ENCODE measurements at regions not wholly inside any gene's neighbourhood (a gene's known extent, or its start where the extent isn't known, plus 50 kb on each side); places are given as distances from the start of the nearest gene placed in this dataset.
"Not testable (repeated sequence)": the region's sequence is repeated elsewhere in the genome, so short reads cannot be mapped to it uniquely, and the experiment has no call there.

GRCh38 chr1:199951005-199951404 is 76.5 kb upstream of the NR5A2 start:
- ATAC-seq; H3K9me3 ChIP-seq (ENCODE audit: control insufficient read depth, low read length); H3K4me1 ChIP-seq (ENCODE audit: control insufficient read depth, insufficient read depth, low read length); intact Hi-C loops (cut with DNase I); H3K27ac ChIP-seq (ENCODE audit: low read length); H3K27me3 ChIP-seq (ENCODE audit: control insufficient read depth, insufficient read depth); DNase-seq; H3K4me3 ChIP-seq (ENCODE audit: low read length): not testable (repeated sequence)
- WGBS = 83% methylated on average over 6 of the region's 6 CpGs

GRCh38 chr1:199953651-199954050 is 73.9 kb upstream of the NR5A2 start:
- Histone ChIP-seq H3K27me3 (ENCODE audit: control insufficient read depth, insufficient read depth) (no peaks in the 10 kb centered on the region), H3K9me3 (ENCODE audit: control insufficient read depth, low read length) (no peaks in the 10 kb centered on the region), H3K4me3 (ENCODE audit: low read length) (no peak overlapping the region), H3K4me1 (ENCODE audit: control insufficient read depth, insufficient read depth, low read length) (no peaks in the 10 kb centered on the region), H3K27ac (ENCODE audit: low read length) (no peak overlapping the region)
- ATAC-seq (no peak), DNase-seq (no peak)
- intact Hi-C loops (cut with DNase I) = no loop called here
- 55% methylated on average over 4 of the region's 4 CpGs for WGBS

DNA sequence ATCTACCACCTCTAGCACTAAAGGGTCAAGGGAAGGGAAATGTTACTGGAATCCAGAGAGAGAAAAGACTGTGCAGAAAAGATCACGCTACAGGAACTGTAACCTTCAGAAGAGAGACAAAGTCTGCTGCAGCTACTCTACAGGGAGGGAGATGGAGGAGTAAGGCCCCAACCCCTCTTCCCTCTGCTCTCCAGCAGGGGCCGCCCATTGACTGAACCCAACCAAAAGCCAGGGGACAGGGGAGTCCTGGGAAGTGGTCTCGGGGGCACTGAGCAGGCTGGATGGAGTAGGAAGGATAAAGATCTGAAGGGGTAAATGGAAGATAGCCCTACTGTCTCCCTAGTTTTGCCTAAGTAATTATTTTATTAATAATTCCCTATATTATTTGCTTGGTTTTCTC is 72.8 kb upstream of the NR5A2 start:
- no peaks in the 10 kb centered on the region for H3K9me3 ChIP-seq (ENCODE audit: control insufficient read depth, low read length)
- intact Hi-C loops (cut with DNase I) = no loop called here
- no peaks in the 10 kb centered on the region for H3K27me3 ChIP-seq (ENCODE audit: control insufficient read depth, insufficient read depth)
- ATAC-seq (no peak), DNase-seq (no peak)
- H3K4me1 ChIP-seq (ENCODE audit: control insufficient read depth, insufficient read depth, low read length) = no peaks in the 10 kb centered on the region
- H3K4me3 ChIP-seq (ENCODE audit: low read length) = no peak overlapping the region
- no peak overlapping the region for H3K27ac ChIP-seq (ENCODE audit: low read length)
- 52% methylated on average over 3 of the region's 3 CpGs for WGBS

DNA sequence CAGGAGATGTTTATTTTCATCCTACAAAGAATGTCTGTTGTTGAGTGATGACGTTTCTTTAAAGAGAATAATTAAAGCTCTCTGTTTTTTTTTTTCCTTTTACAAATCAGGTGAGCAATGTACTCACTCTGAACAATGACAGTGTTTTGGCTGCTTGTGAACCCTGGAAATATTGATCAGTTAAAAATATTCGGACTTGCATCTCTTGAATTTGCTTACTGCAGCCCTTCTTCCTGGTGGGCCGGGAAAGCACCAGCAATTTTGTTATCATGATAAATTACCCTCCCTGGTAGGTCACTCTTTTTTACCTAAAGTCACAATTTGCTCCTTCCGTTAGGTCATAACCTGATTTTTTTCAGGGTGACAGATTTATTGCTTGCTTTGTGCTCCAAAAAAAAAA is 72.3 kb upstream of the NR5A2 start:
- no peak for ATAC-seq
- Histone ChIP-seq H3K27me3 (ENCODE audit: control insufficient read depth, insufficient read depth) (no peaks in the 10 kb centered on the region), H3K9me3 (ENCODE audit: control insufficient read depth, low read length) (no peaks in the 10 kb centered on the region), H3K27ac (ENCODE audit: low read length) (no peak overlapping the region), H3K4me3 (ENCODE audit: low read length) (no peak overlapping the region), H3K4me1 (ENCODE audit: control insufficient read depth, insufficient read depth, low read length) (no peaks in the 10 kb centered on the region)
- WGBS = 65% methylated on average over 4 of the region's 4 CpGs
- intact Hi-C loops (cut with DNase I) = no loop called here
- DNase-seq = no peak

- intact Hi-C loops (cut with DNase I) = no loop called here
- DNase-seq (no peak), ATAC-seq (no peak)
- H3K9me3 ChIP-seq (ENCODE audit: control insufficient read depth, low read length) = no peaks in the 10 kb centered on the region
- no peak overlapping the region for H3K4me3 ChIP-seq (ENCODE audit: low read length)
- 72% methylated on average over 4 of the region's 4 CpGs for WGBS
- no peaks in the 10 kb centered on the region for H3K4me1 ChIP-seq (ENCODE audit: control insufficient read depth, insufficient read depth, low read length)
- H3K27me3 ChIP-seq (ENCODE audit: control insufficient read depth, insufficient read depth) = no peaks in the 10 kb centered on the region
- H3K27ac ChIP-seq (ENCODE audit: low read length) = no peak overlapping the region
Observed at GRCh38 chr1:199956005-199956404, 71.5 kb upstream of the NR5A2 start.

GRCh38 chr1:199959033-199959774 is 68.3 kb upstream of the NR5A2 start:
- H3K4me1 ChIP-seq (ENCODE audit: control insufficient read depth, insufficient read depth, low read length) = no peaks in the 10 kb centered on the region
- whole genome bisulfite sequencing = 97% methylated on average over 29 of the region's 29 CpGs
- DNase-seq (no peak), ATAC-seq (no peak)
- H3K4me3 ChIP-seq (ENCODE audit: low read length) = no peak overlapping the region
- H3K27ac ChIP-seq (ENCODE audit: low read length) = no peak overlapping the region
- H3K27me3 ChIP-seq (ENCODE audit: control insufficient read depth, insufficient read depth) = no peaks in the 10 kb centered on the region
- no peaks in the 10 kb centered on the region for H3K9me3 ChIP-seq (ENCODE audit: control insufficient read depth, low read length)
- intact Hi-C loops (cut with DNase I) = no loop called here

DNA sequence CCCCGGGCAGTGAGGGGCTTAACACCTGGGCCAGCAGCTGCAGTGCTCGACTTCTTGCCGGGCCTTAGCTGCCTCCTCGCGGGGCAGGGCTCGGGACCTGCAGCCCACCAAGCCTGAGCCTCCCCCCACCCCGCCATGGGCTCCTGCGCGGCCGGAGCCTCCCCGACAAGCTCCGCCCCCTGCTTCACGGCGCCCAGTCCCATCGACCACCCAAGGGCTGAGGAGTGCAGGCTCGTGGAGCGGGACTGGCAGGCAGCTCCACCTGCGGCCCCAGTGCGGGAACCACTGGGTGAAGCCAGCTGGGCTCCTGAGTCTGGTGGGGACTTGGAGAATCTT is 67.8 kb upstream of the NR5A2 start:
- 95% methylated on average over 19 of the region's 19 CpGs for WGBS
- intact Hi-C loops (cut with DNase I) = no loop called here

GRCh38 chr1:199970125-199970524 is 57.4 kb upstream of the NR5A2 start:
- intact Hi-C loops (cut with DNase I) = no loop called here
- Histone ChIP-seq H3K4me1 (ENCODE audit: control insufficient read depth, insufficient read depth, low read length) (no peaks in the 10 kb centered on the region), H3K27me3 (ENCODE audit: control insufficient read depth, insufficient read depth) (no peaks in the 10 kb centered on the region), H3K27ac (ENCODE audit: low read length) (no peak overlapping the region), H3K9me3 (ENCODE audit: control insufficient read depth, low read length) (no peaks in the 10 kb centered on the region), H3K4me3 (ENCODE audit: low read length) (no peak overlapping the region)
- WGBS = 85% methylated on average over 1 of the region's 1 CpG
- DNase-seq (no peak), ATAC-seq (no peak)

More for the DNA sequence above, 67.8 kb upstream of the NR5A2 start:
- DNase-seq (peak in 1 of 3 donors; percentile 45), ATAC-seq (no peak)
- Histone ChIP-seq H3K27ac (ENCODE audit: low read length) (no peak overlapping the region), H3K4me3 (ENCODE audit: low read length) (no peak overlapping the region), H3K27me3 (ENCODE audit: control insufficient read depth, insufficient read depth) (no peaks in the 10 kb centered on the region), H3K9me3 (ENCODE audit: control insufficient read depth, low read length) (no peaks in the 10 kb centered on the region), H3K4me1 (ENCODE audit: control insufficient read depth, insufficient read depth, low read length) (no peaks in the 10 kb centered on the region)

DNA sequence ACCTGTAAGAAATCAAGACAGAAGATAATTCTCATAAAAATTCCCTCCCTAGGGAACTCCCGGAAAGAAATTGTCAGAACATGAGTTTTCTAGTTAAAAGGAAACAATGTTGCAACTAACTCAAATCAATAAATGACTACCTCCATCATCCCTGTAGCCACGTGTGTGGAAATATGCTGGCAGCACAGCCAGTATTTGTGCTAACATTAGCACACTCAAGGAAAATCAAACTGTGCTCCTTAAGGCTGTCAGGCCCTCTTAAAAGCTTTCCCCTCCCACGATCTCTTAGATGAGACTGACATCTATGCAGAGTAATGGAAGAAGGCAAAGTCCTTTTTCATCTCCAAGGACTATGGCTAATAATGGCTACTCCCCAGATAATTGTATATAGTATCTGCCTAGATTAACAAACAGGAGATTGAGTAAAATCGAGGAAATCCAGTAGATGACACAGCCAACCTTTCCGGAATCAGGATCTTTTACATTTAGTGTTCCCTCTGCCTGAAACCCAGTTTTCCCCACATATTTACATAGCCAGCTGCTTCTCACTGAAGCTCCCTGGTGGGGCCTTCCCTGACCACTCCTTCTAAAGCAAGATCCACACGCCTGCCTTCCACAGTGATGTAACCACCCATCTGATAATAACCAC is 50.9 kb upstream of the NR5A2 start:
- ATAC-seq = no peak
- WGBS = 56% methylated on average over 6 of the region's 6 CpGs
- intact Hi-C loops (cut with DNase I) = no loop called here

More for the DNA sequence above, 50.9 kb upstream of the NR5A2 start:
- H3K9me3 ChIP-seq (ENCODE audit: control insufficient read depth, low read length) = no peaks in the 10 kb centered on the region
- peaks cover 1% of the 10 kb centered on the region for H3K4me1 ChIP-seq (ENCODE audit: control insufficient read depth, insufficient read depth, low read length)
- DNase-seq = no peak
- no peak overlapping the region for H3K27ac ChIP-seq (ENCODE audit: low read length)
- no peaks in the 10 kb centered on the region for H3K27me3 ChIP-seq (ENCODE audit: control insufficient read depth, insufficient read depth)
- H3K4me3 ChIP-seq (ENCODE audit: low read length) = no peak overlapping the region

Small RNA genes in the stretch of these regions (microRNA-seq; reads per million reads assigned to microRNA genes)
- gene MIR181A1 = 251 to 556 reads per million in 2 donors
- gene MIR181B1 = 0 to 2.9 reads per million in 2 donors

Data from right cardiac atrium (tissue), 5 donors.